Activated T-cell treated with anti-CD3 and anti-CD28 coated beads for 48 hours (primary cell): ENCODE measurements at regions not wholly inside any gene's neighbourhood (a gene's known extent, or its start where the extent isn't known, plus 50 kb on each side); places are given as distances from the start of the nearest gene placed in this dataset.
"Not testable (repeated sequence)": the region's sequence is repeated elsewhere in the genome, so short reads cannot be mapped to it uniquely, and the experiment has no call there.

Source experiments
- DNase-seq: peaks from one replicate; pipeline ENCODE4 v3.0.0-alpha.2; 2020; ENCODE audit warnings: low read depth

DNA sequence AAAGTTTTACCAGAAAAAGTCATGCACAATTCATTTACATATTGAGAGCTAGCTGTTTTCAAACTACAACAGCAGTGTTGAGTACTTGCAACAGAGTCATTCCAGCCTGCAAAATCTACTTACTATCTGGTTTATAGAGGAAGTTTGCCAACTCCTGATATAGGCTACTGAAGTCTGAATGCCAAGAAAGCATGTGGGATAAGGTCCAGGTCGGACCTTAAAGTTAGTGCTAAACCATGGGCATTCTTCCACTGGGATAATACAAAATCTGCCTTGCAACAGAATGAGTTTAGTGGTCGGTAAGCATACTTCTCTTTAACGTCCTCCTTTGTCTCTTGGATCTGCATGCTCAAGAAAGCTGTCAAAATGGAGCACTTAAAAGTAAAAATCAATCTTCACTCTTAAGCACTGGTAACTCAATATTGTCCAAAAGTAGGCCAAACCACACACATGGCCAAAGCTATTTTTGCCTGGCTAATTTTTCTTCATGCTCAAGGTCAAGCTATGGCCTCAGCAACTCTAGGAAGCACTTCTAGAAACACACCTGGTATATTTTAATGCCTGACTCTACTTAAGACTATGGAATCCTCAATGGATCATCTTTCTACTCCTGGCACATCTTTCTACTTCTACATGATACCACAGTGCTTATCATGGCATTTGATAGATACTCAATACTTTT lies 364.9 kb upstream of the KITLG start:
- DNase-seq: no peak

DNA sequence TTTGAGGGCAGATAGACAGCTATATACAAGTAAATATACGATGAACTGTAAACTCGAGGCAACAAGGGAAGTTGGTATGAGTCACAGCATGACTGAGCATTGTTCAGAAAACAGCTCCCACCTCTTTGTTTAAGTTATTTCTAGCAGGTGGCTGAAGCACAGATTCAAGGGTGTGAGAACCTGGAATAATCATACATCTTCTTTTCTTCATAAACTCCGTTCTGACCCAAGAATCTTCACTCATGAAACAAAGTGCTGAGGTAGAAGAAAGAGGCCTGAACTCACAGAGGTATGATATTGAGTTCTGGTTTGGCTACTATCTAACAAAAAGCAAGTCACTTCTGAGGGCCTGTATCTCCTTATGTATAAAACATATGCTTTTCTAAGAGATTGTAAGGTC lies 364.1 kb upstream of the KITLG start:
- DNase-seq: no peak

DNA sequence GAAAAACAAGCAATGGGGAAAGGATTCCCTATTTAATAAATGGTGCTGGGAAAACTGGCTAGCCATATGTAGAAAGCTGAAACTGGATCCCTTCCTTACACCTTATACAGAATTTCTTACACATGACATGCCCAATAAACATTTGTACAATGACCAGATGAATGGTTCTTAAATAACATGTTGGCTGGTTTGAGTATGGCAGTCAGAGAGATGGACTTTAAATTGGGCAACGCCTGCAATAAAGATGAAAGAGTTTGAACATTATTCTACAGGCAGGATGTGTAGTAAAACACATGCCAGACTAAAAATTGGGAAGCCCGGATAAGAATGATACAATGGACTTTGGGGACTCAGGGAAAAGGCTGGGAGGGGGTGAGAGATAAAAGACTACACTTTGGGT lies 360.6 kb upstream of the KITLG start:
- DNase-seq: no peak

DNA sequence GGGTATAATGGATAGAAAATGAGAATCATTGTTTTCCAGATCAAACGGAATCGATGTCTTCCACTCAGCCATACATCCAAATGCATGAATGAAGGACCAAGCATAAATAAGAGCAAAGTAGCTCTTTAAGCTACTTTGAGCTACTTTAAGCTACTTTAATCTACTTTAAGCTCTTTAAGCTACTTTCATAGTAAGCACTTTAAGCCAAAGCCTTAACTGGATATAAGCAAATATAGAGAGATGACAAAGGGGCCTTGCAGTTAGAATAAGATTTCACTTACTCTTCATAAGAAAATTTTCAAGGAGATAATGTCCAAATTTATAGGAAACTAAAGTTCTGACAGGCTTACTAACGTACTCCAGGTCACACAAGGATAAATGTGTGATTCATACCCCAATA lies 355.6 kb upstream of the KITLG start:
- no peak for DNase-seq

DNA sequence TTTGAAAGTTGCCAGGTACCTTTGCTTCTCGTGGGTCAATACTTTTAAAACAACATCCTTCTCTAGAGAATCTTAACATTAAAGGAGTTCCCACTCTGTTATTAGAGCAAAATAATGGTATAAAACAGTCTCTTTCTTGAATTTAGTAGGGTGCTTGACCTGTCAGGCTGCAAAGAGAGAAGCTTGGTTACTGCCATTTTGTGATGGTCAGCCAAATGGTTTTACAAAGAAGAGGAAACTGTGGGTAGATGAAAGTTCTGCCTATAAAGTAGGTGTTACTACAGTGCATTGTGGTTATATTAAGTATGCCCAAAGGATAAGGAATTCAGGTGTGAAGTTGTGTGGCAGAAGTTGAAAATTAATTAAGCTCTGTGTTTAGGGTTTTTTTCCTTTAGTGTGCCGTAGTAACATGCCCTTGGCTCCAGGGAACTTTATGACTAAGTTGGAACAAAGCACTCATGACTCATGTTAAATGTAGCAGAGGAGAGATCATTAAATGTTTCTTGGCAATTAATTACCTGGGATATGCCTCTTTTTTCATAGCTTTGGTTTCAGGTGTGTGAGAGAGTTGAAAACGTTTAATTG lies 354.0 kb upstream of the KITLG start:
- DNase-seq: no peak

DNA sequence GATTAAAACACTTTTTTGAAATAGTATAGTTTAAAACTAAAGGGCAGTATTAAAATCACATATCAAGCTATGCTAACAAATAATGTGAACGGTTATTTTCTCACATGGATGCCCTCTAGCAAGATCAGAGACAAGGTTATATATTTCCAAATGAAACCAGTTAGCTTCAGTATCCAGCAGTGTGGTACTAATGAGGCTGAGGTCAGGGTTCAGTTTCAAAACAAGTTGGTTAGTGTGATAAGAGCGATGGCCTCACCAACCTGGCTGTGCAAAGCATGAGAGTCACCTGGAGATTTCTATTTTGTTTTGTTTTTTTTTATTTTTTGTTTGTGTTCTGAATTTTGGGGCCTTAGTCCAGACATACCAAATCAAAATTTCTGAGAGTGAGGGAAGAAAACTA lies 352.2 kb upstream of the KITLG start:
- DNase-seq: no peak

DNA sequence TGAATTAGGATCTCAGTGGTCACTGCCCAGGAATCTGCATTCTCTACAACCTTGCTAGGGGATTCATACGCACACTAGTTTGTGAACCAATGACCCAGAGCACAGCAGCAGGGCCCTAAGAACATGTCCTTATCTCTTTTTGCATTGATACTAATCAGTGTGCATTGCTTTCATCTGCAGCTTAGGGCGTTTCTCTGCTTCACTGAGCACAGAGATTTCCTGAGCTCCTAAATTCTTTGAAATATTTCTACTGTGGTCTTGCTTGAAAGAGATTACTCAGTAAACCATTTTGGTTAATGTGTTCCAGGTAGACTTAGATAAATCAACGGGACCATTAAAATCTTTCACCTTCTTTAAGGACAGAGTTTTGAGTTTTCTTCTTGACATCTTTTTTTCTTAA lies 351.3 kb upstream of the KITLG start:
- no peak for DNase-seq

DNA sequence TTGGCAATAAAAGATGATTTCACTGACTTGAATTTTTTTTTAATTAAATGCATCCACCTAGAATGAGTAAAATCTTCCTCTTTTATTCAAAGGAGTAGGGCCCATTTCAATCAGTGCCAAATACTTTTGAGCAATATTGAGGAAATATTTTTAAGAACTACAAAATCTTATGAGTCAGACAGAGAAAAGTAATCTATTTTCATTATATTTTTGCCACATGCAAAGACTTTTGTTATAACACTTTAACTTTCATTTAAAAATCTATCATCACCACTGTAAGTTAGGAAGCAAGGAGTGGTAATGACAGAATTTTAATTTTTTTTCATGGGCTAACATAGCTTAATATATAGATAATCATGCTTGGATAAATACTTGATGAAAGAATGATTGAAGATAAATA lies 345.2 kb upstream of the KITLG start:
- no peak for DNase-seq

DNA sequence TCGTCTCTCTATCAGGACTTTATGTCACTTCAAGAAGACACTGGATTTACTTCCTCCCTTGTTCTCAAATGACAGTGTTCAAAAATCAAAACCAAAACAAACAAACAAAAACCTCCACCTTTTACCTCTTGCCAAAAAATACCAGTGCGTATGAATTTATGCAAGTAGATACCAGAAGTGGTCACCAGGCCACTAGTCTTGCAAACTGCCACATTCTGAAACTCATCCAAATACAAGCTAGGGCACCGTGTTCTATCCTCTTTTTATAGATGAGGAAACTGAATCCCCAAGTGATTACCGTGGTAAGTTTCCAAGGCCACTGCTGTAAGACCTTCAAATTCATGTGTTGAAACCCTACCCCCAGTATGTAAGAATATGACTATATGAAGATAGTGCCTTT lies 343.9 kb upstream of the KITLG start:
- DNase-seq: no peak

DNA sequence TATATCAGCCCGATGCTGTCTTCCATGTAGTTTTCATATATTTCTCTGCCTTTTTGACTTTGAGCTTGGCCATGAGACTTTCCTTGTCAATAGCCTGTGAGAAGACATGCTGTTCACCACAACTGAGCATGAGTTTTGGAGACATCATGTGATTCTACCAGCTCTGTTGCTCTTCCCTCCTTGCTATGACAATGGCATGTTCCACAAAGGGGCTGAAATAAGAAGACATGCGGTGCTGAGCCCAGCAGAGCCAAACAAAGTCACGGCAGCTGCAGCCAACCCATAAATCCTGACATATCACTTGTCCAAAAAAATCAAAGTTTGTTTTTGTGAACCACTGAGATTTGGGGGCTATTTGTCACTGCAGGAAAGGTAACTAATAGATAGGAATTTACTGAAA lies 343.4 kb upstream of the KITLG start:
- DNase-seq: no peak

DNA sequence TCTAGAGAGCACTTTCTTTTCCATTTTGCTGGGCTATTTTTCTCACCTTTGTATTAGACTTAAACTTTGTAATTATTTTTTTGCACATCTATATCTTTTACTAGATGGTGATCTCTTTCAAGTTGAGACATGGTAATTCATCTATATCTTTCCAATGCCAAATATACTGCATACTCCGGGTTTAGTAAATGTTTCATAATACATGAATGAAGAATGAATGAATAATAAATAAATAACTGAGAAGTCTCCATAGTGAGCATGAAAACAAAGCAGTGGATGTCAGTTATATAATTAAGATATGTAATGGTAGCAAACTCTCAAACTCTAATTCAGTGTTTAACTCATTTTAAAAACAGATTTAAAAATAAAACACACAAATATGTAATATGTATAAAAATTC lies 342.5 kb upstream of the KITLG start:
- no peak for DNase-seq

DNA sequence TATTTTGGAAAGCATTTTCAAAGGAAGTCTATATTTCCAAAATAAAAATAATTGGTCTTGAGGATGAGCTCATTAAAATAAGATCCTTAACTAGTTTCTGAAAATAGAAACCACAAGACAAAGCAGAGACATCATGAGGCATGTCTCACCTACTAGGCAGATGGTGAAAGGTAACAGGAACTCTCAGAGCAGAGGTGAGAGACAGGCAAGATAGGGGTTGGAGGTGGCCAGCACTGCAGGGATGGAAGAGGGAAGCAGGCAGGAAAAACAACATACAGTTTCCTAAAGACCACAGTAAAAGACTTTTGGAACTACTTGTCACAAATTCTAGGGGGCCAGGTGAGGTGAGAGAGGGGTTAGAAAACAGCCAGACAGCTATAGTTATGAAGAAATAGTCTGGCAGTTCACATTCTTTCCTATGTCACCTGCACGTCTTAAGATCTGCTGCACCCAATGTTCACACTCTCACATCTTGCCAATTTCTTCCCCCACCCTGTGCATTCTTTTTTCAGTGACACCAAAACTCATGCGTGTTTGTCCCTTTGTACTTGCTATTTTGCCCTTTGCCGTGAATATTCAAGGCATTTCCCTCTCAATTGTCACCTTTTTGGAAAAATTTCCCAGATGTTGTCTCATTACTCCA lies 341.7 kb upstream of the KITLG start:
- DNase-seq: no peak

DNA sequence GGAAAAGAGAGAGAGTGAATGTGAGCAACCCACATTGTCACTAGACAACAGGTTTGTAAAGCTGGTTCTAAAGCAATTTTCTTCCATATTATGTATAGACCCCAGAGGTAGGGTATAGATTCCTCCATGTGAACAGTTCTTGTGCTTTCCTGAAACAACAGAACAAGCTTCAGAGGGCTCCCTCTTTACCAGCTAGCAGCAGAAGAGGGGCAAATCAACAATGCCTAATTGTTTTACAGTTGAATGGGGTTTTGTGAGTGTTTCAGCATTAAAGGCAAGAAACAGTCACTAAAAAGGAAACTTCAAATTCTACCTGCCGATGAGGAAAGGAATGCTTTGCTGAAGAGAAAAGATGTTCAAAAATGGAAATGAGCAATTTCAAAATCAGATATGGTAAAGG lies 341.2 kb upstream of the KITLG start:
- no peak for DNase-seq

DNA sequence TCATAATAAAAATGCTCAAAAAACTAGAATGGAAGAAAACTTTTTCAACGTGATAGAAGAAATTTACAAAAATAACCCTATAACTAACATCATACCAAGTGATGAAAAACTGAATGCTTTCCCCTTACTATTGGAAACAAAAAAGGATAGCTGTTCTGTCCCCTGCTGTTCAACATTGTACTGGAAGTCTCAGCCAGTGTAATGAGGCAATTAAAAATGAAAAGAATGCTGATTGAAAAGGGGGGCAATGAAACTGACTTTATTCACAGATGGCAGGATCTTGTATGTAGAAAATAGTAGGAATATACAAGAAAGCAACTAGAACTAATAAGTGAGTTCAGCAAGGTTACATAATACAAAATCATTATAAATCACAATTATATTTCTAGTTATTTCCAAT lies 337.9 kb upstream of the KITLG start:
- DNase-seq: no peak

DNA sequence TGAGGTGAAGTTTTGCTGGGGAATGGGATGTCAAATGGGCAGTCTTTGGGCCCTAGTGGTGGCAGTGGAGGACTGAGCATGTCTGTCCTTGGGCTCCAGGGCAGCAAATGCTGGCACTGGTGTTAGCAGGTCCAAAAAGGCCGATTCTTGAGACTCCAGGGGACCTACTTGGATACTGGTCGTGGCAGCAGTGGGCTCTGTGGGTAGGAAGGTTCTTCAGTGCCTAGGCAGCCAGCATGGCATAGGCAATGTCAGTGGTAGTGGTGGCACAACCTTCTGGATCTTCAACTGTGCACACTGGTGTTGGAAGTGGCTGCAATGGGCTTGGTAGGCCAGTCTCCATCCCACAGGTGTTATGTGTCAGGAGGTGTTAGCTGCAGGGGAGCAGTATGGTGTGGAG lies 334.7 kb upstream of the KITLG start:
- DNase-seq: no peak

DNA sequence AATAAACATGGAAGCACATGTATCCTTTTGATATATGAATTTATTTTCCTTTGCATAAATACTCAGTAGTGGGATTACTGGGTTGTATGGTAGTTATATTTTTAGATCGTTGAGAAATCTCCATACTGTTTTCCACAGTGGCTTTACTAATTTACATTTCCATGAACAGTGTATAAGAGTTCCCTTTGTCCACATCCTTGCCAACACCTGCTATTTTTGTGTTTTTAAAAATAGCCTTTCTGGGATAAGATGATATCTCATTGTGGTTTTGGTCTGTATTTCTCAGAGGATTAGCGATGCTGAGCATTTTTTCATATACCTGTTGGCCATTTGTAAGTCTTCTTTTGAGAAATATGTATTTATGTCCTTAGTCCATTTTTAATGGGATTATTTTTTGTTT lies 329.2 kb upstream of the KITLG start:
- DNase-seq: no peak

DNA sequence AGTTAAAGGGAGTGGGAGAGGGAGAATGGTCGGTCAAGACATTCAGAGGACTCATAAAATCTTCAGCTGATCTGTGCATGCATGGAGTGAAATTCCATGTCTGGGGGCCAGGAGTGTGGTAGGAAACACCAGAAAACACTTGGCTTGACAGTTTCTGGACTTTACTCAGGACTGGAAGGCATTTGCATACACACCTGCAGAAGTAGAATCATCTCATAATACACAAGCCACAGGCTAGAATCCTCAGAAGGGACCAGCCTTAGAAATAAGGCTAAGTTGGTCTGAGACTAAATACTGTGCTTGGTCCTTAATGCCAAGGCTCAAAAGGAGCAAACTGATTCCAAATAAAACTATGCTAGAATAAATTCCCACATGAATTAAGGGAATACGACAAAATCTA lies 328.1 kb upstream of the KITLG start:
- DNase-seq: no peak

DNA sequence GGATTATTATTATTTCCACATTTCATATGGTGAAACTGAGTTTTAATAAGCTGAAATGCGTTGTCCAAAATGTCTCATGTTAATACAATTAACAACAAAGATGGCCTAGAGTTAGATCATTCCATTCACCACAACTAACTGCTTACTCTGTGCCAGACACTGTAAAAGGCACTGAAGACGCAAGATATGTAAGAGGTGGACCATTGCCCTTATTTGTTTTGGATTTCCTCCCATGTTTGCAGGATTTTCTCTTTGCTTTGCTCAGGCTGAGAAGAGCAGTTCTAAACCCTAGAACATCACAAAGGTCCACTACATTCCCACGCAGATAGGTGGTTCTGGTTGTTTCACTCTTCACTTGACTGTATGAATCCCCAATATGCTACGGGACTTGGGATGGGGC lies 324.4 kb upstream of the KITLG start:
- DNase-seq: no peak

DNA sequence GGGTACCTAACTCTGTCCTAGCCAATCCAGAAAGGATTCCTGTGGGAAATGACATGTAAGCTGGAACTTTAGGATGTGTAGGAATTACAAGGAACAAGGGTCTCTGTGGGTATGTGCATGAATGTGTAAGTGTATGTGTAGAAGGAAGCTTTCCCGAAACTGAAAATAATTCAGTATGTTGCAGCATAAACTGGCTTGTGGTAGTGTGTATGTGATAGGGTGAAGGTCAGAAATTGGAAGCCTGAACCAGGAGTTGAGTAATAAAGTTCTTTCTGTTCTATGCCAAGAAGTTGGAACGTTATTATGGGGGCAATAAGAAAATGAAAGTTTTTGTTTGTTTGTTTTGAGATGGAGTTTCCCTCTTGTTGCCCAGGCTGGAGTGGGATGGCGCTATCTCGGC lies 323.1 kb upstream of the KITLG start:
- DNase-seq: no peak

DNA sequence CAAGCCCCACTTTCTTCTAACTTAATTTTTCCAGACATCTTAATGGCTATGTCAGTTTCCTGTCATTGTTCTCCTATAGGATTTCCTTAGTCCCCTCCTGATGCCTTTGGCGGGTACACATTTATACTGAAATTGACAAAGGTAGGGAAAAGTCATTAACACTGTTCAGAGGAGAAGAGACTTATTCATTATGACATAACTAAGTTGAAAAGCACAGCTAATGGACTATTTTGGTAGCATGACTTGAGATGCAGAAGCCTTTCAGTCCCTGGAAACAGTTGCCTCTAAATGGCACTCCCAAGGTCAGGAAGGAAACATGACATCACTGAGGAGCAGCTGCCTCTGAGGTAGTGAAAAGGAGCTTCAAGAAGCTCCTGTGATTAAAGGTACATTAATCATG lies 317.5 kb upstream of the KITLG start:
- DNase-seq: no peak

DNA sequence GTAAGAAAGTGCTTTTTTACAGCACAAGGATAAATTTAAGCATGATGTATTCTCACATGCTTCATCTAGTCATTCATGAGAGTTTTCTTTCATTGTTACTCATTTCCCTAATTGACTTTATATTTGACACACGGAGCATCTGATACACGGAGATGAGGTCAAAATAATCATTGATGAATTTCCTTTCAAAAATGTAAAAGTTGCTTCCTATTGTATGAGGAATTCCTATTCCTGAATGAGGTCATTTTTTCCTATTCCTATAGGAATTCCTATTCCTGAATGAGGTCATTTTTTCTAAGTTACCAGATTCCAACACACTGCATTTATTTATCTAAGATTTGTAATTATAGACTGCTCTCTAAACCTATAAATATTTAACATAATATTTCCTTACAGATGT lies 316.7 kb upstream of the KITLG start:
- DNase-seq: no peak

DNA sequence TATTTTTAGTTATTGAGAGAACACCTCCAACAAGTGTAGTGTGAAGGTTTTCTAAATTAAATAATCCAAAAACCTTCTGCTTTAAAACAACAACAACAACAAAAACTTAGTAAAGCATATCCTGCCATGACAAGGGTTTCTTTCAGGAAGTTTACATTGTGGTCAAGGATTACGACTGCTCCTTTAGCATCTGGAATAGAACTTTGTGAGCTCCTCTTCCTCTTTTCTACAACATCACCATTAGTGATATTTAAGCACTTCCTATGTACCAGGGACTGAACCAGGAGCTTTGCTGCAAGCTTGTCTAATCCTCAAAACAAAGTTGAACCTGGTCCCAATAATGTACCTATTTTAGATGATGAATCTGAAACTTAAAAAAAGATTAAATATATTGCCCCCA lies 315.4 kb upstream of the KITLG start:
- DNase-seq: no peak

DNA sequence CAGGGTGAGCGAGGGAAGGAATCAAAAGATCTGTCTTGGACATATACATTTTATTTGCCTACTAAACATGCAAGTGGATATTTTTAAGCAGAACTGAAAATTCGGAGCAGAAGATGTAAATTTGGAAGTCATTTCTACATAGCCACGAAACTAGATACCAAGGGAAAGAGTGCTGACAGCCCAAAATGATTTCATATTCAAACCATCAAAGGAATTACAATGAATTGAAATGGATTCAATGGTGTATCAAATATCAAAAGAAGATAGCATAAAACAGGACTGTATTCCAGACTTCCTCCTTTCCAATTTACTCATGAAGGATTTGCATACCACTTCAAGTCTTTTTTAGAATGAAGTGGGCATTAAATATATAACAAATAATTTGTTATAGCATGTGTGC lies 313.5 kb upstream of the KITLG start:
- DNase-seq: no peak

DNA sequence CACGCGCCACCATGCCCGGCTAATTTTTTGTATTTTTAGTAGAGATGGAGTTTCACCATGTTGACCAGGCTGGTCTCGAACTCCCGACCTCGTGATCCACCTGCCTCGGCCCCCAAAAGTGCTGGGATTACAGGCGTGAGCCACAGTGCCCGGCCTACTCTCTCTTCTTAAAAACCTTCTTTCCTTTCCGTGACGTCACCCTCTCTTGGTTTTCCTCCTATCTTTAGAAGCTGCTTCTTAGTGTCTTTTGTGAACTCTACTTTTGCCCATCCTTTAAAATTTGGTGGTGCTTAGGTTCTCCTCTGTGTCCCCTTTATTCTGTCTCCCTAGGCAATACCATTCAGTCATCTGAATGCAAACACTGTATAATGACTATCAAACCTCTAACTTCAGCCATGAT lies 311.2 kb upstream of the KITLG start:
- not testable (repeated sequence) for DNase-seq
